Gastrocnemius medialis (tissue), 4 donors: ENCODE measurements at regions not wholly inside any gene's neighbourhood (a gene's known extent, or its start where the extent isn't known, plus 50 kb on each side); places are given as distances from the start of the nearest gene placed in this dataset.

Source experiments
- ATAC-seq, 2 donors: fragments of 150-250 bp; one replicate each; pipeline ENCODE4 v1.9.1; 2016
- DNase-seq, 2 donors: peaks; one replicate each; pipeline ENCODE4 v3.0.0-alpha.2; 2019
- H3K27ac ChIP-seq, 4 donors: fragments of 200-600 bp; sonication (generic); 1 replicate in 1 of 4; 2 replicates in 3 of 4; pipeline ENCODE4 v1.5.1; 2016 to 2018; ENCODE audit warnings: mild to moderate bottlenecking in 2 of 4, moderate library complexity in 1 of 4
- H3K27me3 ChIP-seq, 3 donors: fragments of 200-600 bp; sonication (generic) in 2 of 3; 1 replicate in 1 of 3; 2 replicates in 2 of 3; pipeline versions ENCODE4 v1.5.1 to v1.6.0; 2016 to 2019; ENCODE audit warnings: mild to moderate bottlenecking in 1 of 3, moderate library complexity in 1 of 3
- H3K36me3 ChIP-seq, 2 donors: fragments of 200-600 bp; sonication (generic) in 1 of 2; one replicate each; pipeline ENCODE4 v1.5.1; 2017 to 2018
- H3K4me1 ChIP-seq, 2 donors: fragments of 200-600 bp; sonication (generic) in 1 of 2; one replicate each; pipeline ENCODE4 v1.5.1; 2016 to 2017; ENCODE audit warnings: mild to moderate bottlenecking in 2 of 2
- H3K4me3 ChIP-seq, 4 donors: fragments of 200-600 bp; sonication (generic) in 3 of 4; 1 replicate in 1 of 4; 2 replicates in 3 of 4; pipeline ENCODE4 v1.5.1; 2016 to 2019; ENCODE audit warnings: mild to moderate bottlenecking in 2 of 4
- H3K9me3 ChIP-seq, 3 donors: fragments of 200-600 bp; sonication (generic) in 2 of 3; 1 replicate in 1 of 3; 2 replicates in 2 of 3; pipeline ENCODE4 v1.5.1; 2016 to 2019
- POLR2A ChIP-seq, 2 donors: fragments of 450-650 bp; IDR thresholded peaks; one replicate each; pipeline ENCODE4 v1.6.1; 2017; ENCODE audit warnings: antibody characterized with exemption in 2 of 2, mild to moderate bottlenecking in 2 of 2, moderate library complexity in 2 of 2
- in situ Hi-C, 4 donors: fragments of 200-750 bp; cut with MboI; loops; one replicate each; pipeline versions ENCODE4 v1.15.0 to v1.8.0; 2017; ENCODE audit warnings: low sequenced_read_pairs in 4 of 4
- intact Hi-C: fragments of 100-400 bp; cut with DNase I; formaldehyde crosslinking; loops from one replicate; pipeline ENCODE4 v1.15.1; 2023; ENCODE audit warnings: low total_unique reads
- TF ChIP-seq, protein P1 (sequence below), 5 experiments: fragments of 450-650 bp in 3 of 5; fragments of 200-600 bp in 2 of 5; sonication (generic) in 2 of 5; IDR thresholded peaks in 4 of 5; conservative IDR thresholded peaks in 1 of 5; 1 replicate in 4 of 5; 2 replicates in 1 of 5; pipeline ENCODE4 v1.5.1; 2016 to 2019; ENCODE audit warnings: antibody characterized with exemption in 5 of 5, mild to moderate bottlenecking in 3 of 5, moderate library complexity in 3 of 5

DNA sequence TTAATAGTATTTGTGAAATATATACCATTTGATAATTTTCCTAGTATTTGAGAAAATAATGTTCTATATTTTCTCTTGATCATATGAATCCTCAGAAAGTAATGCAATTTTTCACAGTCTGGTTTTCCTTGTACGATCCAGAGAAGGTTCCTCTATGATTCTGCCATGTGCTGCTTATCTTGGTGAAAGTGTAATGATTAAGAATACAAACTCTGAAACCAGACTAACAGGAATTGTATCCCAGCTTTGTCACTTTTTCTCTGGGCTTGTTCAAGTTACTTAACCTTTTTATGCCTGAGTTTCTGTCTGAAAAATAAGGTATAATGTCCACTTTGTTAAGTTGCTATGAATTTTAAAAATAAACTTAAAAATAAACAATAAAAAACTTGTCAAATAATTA lies 169.6 kb upstream of the ZNF804B start:
- intact Hi-C loops: no loop called here

DNA sequence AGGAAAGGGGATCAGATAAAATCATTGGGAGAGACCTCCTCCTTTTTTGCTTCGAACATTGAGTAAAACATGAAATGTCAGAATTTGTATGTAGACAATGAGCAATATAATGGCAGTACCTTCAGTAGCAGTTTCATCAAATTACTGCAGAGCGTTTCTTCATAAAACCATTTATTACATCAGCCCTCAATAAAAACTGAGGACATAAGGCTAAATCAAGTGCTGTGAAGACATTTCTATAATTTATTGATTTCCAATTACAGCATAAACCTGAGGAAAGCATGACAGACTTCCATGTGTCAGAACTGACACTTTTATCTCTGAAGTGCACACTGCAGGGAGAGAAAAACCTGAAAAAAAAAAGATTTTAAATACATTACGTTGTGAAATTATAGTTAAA lies 172.6 kb upstream of the ZNF804B start:
- intact Hi-C loops: no loop called here
- no peak for TF ChIP-seq POLR2A (IDR thresholded peaks at IDR 0.05)
- TF ChIP-seq, protein P1, sequence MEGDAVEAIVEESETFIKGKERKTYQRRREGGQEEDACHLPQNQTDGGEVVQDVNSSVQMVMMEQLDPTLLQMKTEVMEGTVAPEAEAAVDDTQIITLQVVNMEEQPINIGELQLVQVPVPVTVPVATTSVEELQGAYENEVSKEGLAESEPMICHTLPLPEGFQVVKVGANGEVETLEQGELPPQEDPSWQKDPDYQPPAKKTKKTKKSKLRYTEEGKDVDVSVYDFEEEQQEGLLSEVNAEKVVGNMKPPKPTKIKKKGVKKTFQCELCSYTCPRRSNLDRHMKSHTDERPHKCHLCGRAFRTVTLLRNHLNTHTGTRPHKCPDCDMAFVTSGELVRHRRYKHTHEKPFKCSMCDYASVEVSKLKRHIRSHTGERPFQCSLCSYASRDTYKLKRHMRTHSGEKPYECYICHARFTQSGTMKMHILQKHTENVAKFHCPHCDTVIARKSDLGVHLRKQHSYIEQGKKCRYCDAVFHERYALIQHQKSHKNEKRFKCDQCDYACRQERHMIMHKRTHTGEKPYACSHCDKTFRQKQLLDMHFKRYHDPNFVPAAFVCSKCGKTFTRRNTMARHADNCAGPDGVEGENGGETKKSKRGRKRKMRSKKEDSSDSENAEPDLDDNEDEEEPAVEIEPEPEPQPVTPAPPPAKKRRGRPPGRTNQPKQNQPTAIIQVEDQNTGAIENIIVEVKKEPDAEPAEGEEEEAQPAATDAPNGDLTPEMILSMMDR (IDR thresholded peaks at IDR 0.05 in 4 of 5, conservative IDR thresholded peaks at IDR 0.05 in 1 of 5): no peak
- H3K36me3 ChIP-seq: no peaks in the 10 kb centered on the region
- H3K27me3 ChIP-seq: no peaks in the 10 kb centered on the region
- no peak overlapping the region for H3K4me3 ChIP-seq
- DNase-seq (no peak), ATAC-seq (no peak)
- in situ Hi-C loops: no loop called here
- H3K4me1 ChIP-seq: no peaks in the 10 kb centered on the region
- H3K9me3 ChIP-seq: no peaks in the 10 kb centered on the region
- no peak overlapping the region for H3K27ac ChIP-seq

More for the DNA sequence above, 169.6 kb upstream of the ZNF804B start:
- no peaks in the 10 kb centered on the region for H3K9me3 ChIP-seq
- H3K4me3 ChIP-seq: no peak overlapping the region
- no peak overlapping the region for H3K27ac ChIP-seq
- H3K27me3 ChIP-seq: no peaks in the 10 kb centered on the region
- H3K4me1 ChIP-seq: no peaks in the 10 kb centered on the region
- TF ChIP-seq POLR2A (IDR thresholded peaks at IDR 0.05): no peak
- TF ChIP-seq, protein P1 (IDR thresholded peaks at IDR 0.05 in 4 of 5, conservative IDR thresholded peaks at IDR 0.05 in 1 of 5): no peak
- in situ Hi-C loops: no loop called here
- DNase-seq: no peak
- H3K36me3 ChIP-seq: no peaks in the 10 kb centered on the region
- no peak for ATAC-seq

DNA sequence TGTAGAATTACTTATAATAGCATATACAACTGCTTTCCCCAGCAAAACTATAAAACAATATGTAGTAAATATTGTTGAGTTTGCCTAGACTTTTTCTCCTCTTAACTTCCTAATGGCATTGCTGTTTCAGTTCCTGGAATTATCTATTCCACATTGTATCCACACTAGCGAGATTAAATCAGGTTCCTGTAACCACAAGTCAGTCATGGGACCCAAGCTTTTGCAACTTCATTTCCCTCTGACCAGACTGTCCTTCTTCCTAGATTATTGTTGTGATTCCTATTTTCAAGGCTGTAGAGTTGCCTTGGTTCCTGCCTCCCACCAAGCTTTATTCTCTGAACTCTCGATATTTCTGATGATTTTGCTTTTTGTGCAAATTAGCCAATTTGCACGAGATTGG lies 173.3 kb upstream of the ZNF804B start:
- Histone ChIP-seq H3K4me1 (no peaks in the 10 kb centered on the region), H3K9me3 (no peaks in the 10 kb centered on the region), H3K27ac (no peak overlapping the region), H3K4me3 (no peak overlapping the region), H3K27me3 (no peaks in the 10 kb centered on the region), H3K36me3 (no peaks in the 10 kb centered on the region)
- intact Hi-C loops: no loop called here
- no peak for TF ChIP-seq POLR2A (IDR thresholded peaks at IDR 0.05)
- TF ChIP-seq, protein P1 (IDR thresholded peaks at IDR 0.05 in 4 of 5, conservative IDR thresholded peaks at IDR 0.05 in 1 of 5): no peak
- ATAC-seq: no peak
- DNase-seq: no peak
- in situ Hi-C loops: no loop called here

DNA sequence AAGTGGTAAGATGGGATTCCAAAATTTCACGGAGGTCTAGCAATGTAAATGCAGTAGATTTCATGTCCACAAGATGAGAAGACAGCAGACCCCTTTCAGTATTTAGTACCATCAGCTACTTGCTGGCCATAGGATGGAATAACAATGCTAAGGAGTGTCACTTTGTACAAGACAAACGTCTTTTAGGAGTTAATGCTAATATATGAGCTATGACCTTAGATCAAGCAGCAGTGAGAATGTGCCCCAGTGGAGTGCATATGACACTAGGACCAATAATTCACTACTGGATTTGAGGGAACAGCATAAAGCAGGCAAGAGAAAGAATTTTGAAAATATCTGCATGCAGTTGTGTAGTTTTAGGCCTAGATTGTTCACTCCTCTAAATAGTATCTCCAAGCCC lies 182.8 kb upstream of the ZNF804B start:
- intact Hi-C loops (no loop called here), in situ Hi-C loops (no loop called here)
- H3K4me1 ChIP-seq: no peaks in the 10 kb centered on the region
- ATAC-seq (no peak), DNase-seq (no peak)
- TF ChIP-seq POLR2A (IDR thresholded peaks at IDR 0.05): no peak
- TF ChIP-seq, protein P1 (IDR thresholded peaks at IDR 0.05 in 4 of 5, conservative IDR thresholded peaks at IDR 0.05 in 1 of 5): no peak
- H3K27ac ChIP-seq: no peak overlapping the region
- no peaks in the 10 kb centered on the region for H3K36me3 ChIP-seq
- H3K4me3 ChIP-seq: no peak overlapping the region
- H3K9me3 ChIP-seq: no peaks in the 10 kb centered on the region
- H3K27me3 ChIP-seq: no peaks in the 10 kb centered on the region

DNA sequence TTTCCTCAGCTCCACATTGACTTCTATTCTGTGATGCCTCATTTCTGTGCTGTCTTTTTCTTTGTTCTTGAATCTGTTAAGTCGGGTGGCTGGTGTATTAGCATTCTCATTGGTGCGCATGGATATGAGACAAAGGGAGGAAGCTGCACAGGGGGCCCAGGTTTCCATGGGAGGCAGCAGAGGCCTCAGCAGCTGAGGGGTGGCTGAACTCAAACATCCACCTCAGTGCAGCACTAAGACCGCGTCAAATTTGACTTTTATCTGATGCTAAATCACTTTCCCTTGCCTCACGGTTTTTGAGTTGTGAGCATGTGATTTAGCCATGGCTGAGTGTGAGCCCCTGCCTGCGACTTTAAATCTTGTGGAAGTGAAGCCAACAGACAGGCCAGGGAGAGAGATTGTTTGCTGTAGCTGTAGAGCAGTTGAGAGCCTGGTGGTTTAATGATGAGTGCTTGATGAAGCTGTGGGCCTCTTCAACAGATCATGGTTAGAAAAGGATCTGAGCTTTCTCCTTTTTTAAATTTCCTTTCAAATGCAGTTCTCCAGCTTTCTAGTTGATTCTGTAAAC lies 193.3 kb upstream of the ZNF804B start:
- intact Hi-C loops (no loop called here), in situ Hi-C loops (no loop called here)
- Histone ChIP-seq H3K27me3 (no peaks in the 10 kb centered on the region), H3K36me3 (no peaks in the 10 kb centered on the region), H3K27ac (no peak overlapping the region), H3K4me3 (no peak overlapping the region), H3K4me1 (no peaks in the 10 kb centered on the region), H3K9me3 (no peaks in the 10 kb centered on the region)
- TF ChIP-seq POLR2A (IDR thresholded peaks at IDR 0.05): no peak
- TF ChIP-seq, protein P1 (IDR thresholded peaks at IDR 0.05 in 4 of 5, conservative IDR thresholded peaks at IDR 0.05 in 1 of 5): no peak
- no peak for ATAC-seq
- DNase-seq: no peak
